T-helper 1 cell (primary cell): ENCODE measurements at regions not wholly inside any gene's neighbourhood (a gene's known extent, or its start where the extent isn't known, plus 50 kb on each side); places are given as distances from the start of the nearest gene placed in this dataset.

ENCODE experiments used
- DNase-seq, 5 donors: peaks; one replicate each; pipeline ENCODE4 v3.0.0-alpha.2; 2012 to 2020

- DNase-seq, result no peak
Measured at GRCh38 chr10:754914-755313, 65.4 kb upstream of the DIP2C start.

DNA sequence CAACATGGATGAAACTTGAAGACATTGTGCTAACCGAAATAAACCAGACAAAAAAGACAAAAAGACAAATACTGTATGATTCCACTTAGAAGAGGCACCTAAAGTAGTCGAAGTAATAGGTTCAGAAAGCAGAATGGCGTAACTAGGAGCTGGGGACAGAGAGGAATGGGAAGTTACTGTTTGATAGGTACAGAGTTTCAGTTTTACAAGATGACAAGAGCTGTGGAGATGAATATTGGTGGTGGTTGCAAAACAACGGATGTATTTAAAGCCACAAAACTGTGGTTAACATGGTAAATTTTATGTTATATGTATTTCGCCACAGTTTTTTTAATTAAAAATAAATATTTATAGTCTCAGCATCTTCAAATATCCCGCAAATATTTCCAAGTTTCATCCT lies 64.1 kb upstream of the DIP2C start:
- peak in 1 of 5 donors; percentile 9 for DNase-seq

DNA sequence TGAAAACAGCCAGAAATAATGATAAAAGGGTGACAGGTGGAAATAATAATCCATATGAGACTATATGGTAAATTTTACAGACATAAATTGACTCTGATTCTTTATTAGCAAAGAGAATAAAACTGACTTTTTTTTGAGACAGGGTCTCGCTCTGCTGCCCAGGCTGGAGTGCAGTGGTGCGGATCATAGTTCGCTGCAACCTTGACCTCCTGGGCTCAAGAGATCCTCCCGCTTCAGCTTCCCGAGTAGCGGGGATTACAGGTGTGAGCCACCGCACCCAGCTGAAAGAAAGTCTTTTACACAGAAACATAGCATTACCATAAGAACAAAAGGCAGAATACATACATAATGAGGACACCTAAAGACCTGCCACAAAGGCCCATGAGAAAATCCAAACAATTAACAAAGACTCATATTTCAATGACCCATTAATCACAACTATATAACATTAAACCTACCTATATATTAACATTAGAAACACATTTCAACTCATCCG lies 51.5 kb upstream of the DIP2C start:
- no peak for DNase-seq

GRCh38 chr10:739403-739802 lies 49.9 kb upstream of the DIP2C start:
- no peak for DNase-seq
